ENCODE measurements at regions not wholly inside any gene's neighbourhood (a gene's known extent, or its start where the extent isn't known, plus 50 kb on each side); places are given as distances from the start of the nearest gene placed in this dataset.

DNA sequence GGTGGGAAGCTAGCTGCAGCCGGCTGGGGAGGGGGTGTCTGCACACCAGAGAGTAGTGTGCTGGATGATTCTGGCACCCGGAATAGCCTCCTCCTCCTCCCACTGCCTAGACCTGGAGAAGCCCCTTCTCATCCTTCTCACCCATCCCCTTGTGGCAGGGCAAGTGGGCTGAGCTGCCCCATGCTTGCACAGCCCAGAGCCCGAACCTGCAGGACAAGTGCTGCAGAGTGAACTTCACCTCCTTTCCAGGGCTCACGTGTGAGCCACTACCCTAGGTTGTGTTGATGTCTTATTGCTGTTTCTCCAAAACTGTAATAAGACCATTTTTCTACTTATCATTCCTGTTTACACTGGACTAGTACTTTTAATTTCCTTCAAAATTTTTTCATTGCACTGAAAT lies 56.1 kb upstream of the GLYATL1B start:
- TF ChIP-seq, protein P1, sequence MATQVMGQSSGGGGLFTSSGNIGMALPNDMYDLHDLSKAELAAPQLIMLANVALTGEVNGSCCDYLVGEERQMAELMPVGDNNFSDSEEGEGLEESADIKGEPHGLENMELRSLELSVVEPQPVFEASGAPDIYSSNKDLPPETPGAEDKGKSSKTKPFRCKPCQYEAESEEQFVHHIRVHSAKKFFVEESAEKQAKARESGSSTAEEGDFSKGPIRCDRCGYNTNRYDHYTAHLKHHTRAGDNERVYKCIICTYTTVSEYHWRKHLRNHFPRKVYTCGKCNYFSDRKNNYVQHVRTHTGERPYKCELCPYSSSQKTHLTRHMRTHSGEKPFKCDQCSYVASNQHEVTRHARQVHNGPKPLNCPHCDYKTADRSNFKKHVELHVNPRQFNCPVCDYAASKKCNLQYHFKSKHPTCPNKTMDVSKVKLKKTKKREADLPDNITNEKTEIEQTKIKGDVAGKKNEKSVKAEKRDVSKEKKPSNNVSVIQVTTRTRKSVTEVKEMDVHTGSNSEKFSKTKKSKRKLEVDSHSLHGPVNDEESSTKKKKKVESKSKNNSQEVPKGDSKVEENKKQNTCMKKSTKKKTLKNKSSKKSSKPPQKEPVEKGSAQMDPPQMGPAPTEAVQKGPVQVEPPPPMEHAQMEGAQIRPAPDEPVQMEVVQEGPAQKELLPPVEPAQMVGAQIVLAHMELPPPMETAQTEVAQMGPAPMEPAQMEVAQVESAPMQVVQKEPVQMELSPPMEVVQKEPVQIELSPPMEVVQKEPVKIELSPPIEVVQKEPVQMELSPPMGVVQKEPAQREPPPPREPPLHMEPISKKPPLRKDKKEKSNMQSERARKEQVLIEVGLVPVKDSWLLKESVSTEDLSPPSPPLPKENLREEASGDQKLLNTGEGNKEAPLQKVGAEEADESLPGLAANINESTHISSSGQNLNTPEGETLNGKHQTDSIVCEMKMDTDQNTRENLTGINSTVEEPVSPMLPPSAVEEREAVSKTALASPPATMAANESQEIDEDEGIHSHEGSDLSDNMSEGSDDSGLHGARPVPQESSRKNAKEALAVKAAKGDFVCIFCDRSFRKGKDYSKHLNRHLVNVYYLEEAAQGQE (IDR thresholded peaks at IDR 0.05; ENCODE audit: low read depth) = no peak
- TF ChIP-seq ZFX (IDR thresholded peaks at IDR 0.05) = no peak

All from HCT116 (cell line).